B cell (primary cell): ENCODE measurements at regions not wholly inside any gene's neighbourhood (a gene's known extent, or its start where the extent isn't known, plus 50 kb on each side); places are given as distances from the start of the nearest gene placed in this dataset.

Experiments
- ATAC-seq: fragments of 200-7000 bp; cut with Tn5 transposase; one replicate; pipeline ENCODE4 v1.10.0; 2021; ENCODE audit warnings: low read depth, mild to moderate bottlenecking, moderate number of reproducible peaks, moderate library complexity
- CTCF ChIA-PET: fragments of 350-600 bp; sonication (Branson Sonifier 250); formaldehyde crosslinking; loops from one replicate; lab custom pipeline; 2021; ENCODE audit warnings: antibody characterized with exemption, inconsistent platforms; lab: Charles Lee
- POLR2A ChIA-PET: fragments of 350-600 bp; sonication (Branson Sonifier 250); formaldehyde crosslinking; loops from one replicate; lab custom pipeline; 2021; ENCODE audit warnings: antibody characterized with exemption; lab: Charles Lee
- DNase-seq: peaks from one replicate; pipeline ENCODE4 v3.0.0; 2013
- H2AFZ ChIP-seq: 2 replicates; pipeline ENCODE4 v1.6.1; 2012; ENCODE audit warnings: mild to moderate bottlenecking, low read depth, low read length; ENCODE audit not compliant: insufficient read depth, poor library complexity, severe bottlenecking
- H3K27ac ChIP-seq, 2 donors: 1 replicate in 1 of 2; 2 replicates in 1 of 2; pipeline ENCODE4 v1.5.1; 2012 to 2013; ENCODE audit warnings: low read length in 2 of 2, mild to moderate bottlenecking in 2 of 2, moderate library complexity in 1 of 2
- H3K27me3 ChIP-seq, 4 experiments: fragments of 200-600 bp in 1 of 4; sonication (generic) in 1 of 4; replicated peaks in 1 of 4; 1 replicate in 2 of 4; 2 replicates in 2 of 4; pipeline versions ENCODE4 v1.6.1 to v1.7.0; 2013 to 2016; ENCODE audit warnings: low read length in 3 of 4, mild to moderate bottlenecking in 2 of 4, mixed read lengths in 1 of 4, moderate library complexity in 1 of 4; ENCODE audit not compliant: insufficient read depth in 4 of 4, control insufficient read depth in 3 of 4; ENCODE audit errors: control extremely low read depth in 1 of 4
- H3K36me3 ChIP-seq, 2 experiments: replicated peaks in 1 of 2; 1 replicate in 1 of 2; 2 replicates in 1 of 2; pipeline versions ENCODE4 v1.6.1 to v1.7.1; 2013; ENCODE audit warnings: low read length in 1 of 2; ENCODE audit not compliant: insufficient read depth in 2 of 2, control insufficient read depth in 1 of 2; ENCODE audit errors: control extremely low read depth in 1 of 2, extremely low read depth in 1 of 2
- H3K4me1 ChIP-seq, 2 donors: fragments of 200-600 bp in 1 of 2; sonication (generic) in 1 of 2; 1 replicate in 1 of 2; 2 replicates in 1 of 2; pipeline versions ENCODE4 v1.5.1 to v1.6.1; 2013 to 2017; ENCODE audit warnings: low read length in 2 of 2; ENCODE audit not compliant: control insufficient read depth in 2 of 2, insufficient read depth in 2 of 2
- H3K4me2 ChIP-seq: replicated peaks from 2 replicates; pipeline ENCODE3; 2012; ENCODE audit warnings: mild to moderate bottlenecking, low read depth, low read length; ENCODE audit not compliant: poor library complexity, severe bottlenecking
- H3K4me3 ChIP-seq, 5 experiments: fragments of 200-600 bp in 1 of 5; sonication (generic) in 1 of 5; 1 replicate in 3 of 5; 2 replicates in 2 of 5; pipeline versions ENCODE4 v1.5.1 to v1.7.0; 2011 to 2016; ENCODE audit warnings: low read length in 4 of 5, mild to moderate bottlenecking in 4 of 5, low read depth in 2 of 5, control low read depth in 1 of 5, moderate library complexity in 1 of 5; ENCODE audit not compliant: insufficient read depth in 1 of 5; ENCODE audit errors: control extremely low read depth in 1 of 5, extremely low read depth in 1 of 5
- H3K79me2 ChIP-seq: fragments of 200-600 bp; sonication (generic); one replicate; pipeline ENCODE4 v1.6.0; 2016; ENCODE audit warnings: low read length; ENCODE audit not compliant: control insufficient read depth, insufficient read depth
- H3K9ac ChIP-seq: fragments of 200-600 bp; sonication (generic); 2 replicates; pipeline ENCODE4 v1.6.1; 2017; ENCODE audit warnings: mild to moderate bottlenecking, low read length, moderate library complexity
- H3K9me3 ChIP-seq, 3 donors: one replicate each; pipeline versions ENCODE4 v1.6.1 to v1.7.1; 2013; ENCODE audit warnings: low read length in 2 of 3; ENCODE audit not compliant: control insufficient read depth in 2 of 3, insufficient read depth in 1 of 3; ENCODE audit errors: control extremely low read depth in 1 of 3
- H4K20me1 ChIP-seq: 2 replicates; pipeline ENCODE4 v1.6.0; 2012; ENCODE audit warnings: mild to moderate bottlenecking, low read length; ENCODE audit not compliant: insufficient read depth, control insufficient read depth, poor library complexity, severe bottlenecking
- H3K27ac Mint-ChIP-seq: one replicate; pipeline ENCODE4 v1.8.0; 2021; ENCODE audit warnings: mixed read lengths
- H3K27me3 Mint-ChIP-seq: one replicate; pipeline ENCODE4 v1.8.0; 2021; ENCODE audit warnings: mixed read lengths
- H3K4me1 Mint-ChIP-seq: one replicate; pipeline ENCODE4 v1.8.0; 2021; ENCODE audit warnings: mixed read lengths
- H3K4me3 Mint-ChIP-seq: one replicate; pipeline ENCODE4 v1.8.0; 2021; ENCODE audit warnings: mixed read lengths
- H3K9me3 Mint-ChIP-seq: one replicate; pipeline ENCODE4 v1.8.0; 2022; ENCODE audit warnings: mixed read lengths; ENCODE audit not compliant: insufficient read depth
- CTCF ChIP-seq: fragments of 200-600 bp; IDR thresholded peaks from one replicate; pipeline ENCODE4 v1.8.0; 2022; ENCODE audit warnings: antibody characterized with exemption, mild to moderate bottlenecking
- EZH2 ChIP-seq: IDR thresholded peaks from 2 replicates; pipeline ENCODE4 v1.6.1; 2012; ENCODE audit warnings: borderline replicate concordance, low read depth, mild to moderate bottlenecking, moderate library complexity, low read length; ENCODE audit not compliant: insufficient read depth, poor library complexity, severe bottlenecking
- WGBS: methylation state at CpG from one replicate; pipeline ENCODE4 v1.1.5; 2013; ENCODE audit warnings: missing lambda C conversion rate; ENCODE audit not compliant: insufficient coverage; 5-methylcytosine and 5-hydroxymethylcytosine counted together
- intact Hi-C: fragments of 100-400 bp; cut with micrococcal nuclease; formaldehyde crosslinking; loops from one replicate; pipeline ENCODE4 v1.10.0; 2022

GRCh38 chr2:19209575-19210341 is 148.7 kb downstream of the OSR1 start:
- POLR2A ChIA-PET: no interaction called here
- H3K27ac Mint-ChIP-seq: no peak overlapping the region
- Histone ChIP-seq H3K36me3 (no peaks in the 10 kb centered on the region), H3K4me3 (no peak overlapping the region), H2AFZ (no peak overlapping the region), H3K79me2 (no peaks in the 10 kb centered on the region), H3K9ac (no peak overlapping the region), H3K27me3 (no peaks in the 10 kb centered on the region), H3K9me3 (no peaks in the 10 kb centered on the region), H3K4me2 (no peak overlapping the region), H3K27ac (no peak overlapping the region), H4K20me1 (no peaks in the 10 kb centered on the region), H3K4me1 (no peaks in the 10 kb centered on the region)
- H3K27me3 Mint-ChIP-seq: no peaks in the 10 kb centered on the region
- CTCF ChIA-PET: no interaction called here
- H3K4me1 Mint-ChIP-seq: no peaks in the 10 kb centered on the region
- DNase-seq: no peak
- WGBS: 80% methylated on average over 3 of the region's 7 CpGs
- TF ChIP-seq EZH2 (no peak), CTCF (no peak)
- intact Hi-C loops: no loop called here
- H3K9me3 Mint-ChIP-seq: no peaks in the 10 kb centered on the region
- H3K4me3 Mint-ChIP-seq: no peak overlapping the region
- ATAC-seq: no peak

GRCh38 chr2:19208479-19209199 is 149.8 kb downstream of the OSR1 start:
- 100% methylated on average over 3 of the region's 4 CpGs for WGBS
- H3K27ac Mint-ChIP-seq: no peak overlapping the region
- Histone ChIP-seq H3K4me3 (no peak overlapping the region), H3K4me2 (no peak overlapping the region), H3K4me1 (no peaks in the 10 kb centered on the region), H3K27me3 (no peaks in the 10 kb centered on the region), H3K9me3 (no peaks in the 10 kb centered on the region), H3K9ac (no peak overlapping the region), H2AFZ (no peak overlapping the region), H3K36me3 (no peaks in the 10 kb centered on the region), H3K27ac (no peak overlapping the region), H4K20me1 (no peaks in the 10 kb centered on the region), H3K79me2 (no peaks in the 10 kb centered on the region)
- ATAC-seq (no peak), DNase-seq (no peak)
- ChIA-PET CTCF (no interaction called here), POLR2A (no interaction called here)
- H3K4me3 Mint-ChIP-seq: no peak overlapping the region
- no peak for TF ChIP-seq EZH2
- TF ChIP-seq CTCF: no peak
- no peaks in the 10 kb centered on the region for H3K9me3 Mint-ChIP-seq
- H3K27me3 Mint-ChIP-seq: no peaks in the 10 kb centered on the region
- H3K4me1 Mint-ChIP-seq: no peaks in the 10 kb centered on the region
- intact Hi-C loops: no loop called here
